CD4-positive, alpha-beta T cell (primary cell): ENCODE measurements at regions not wholly inside any gene's neighbourhood (a gene's known extent, or its start where the extent isn't known, plus 50 kb on each side); places are given as distances from the start of the nearest gene placed in this dataset.

Source experiments
- ATAC-seq: fragments of 200-7000 bp; cut with Tn5 transposase; one replicate; pipeline ENCODE4 v1.10.0; 2022; ENCODE audit warnings: mild to moderate bottlenecking; ENCODE audit not compliant: poor library complexity
- CTCF ChIA-PET: fragments of 350-600 bp; sonication (Branson Sonifier 250); formaldehyde crosslinking; loops from one replicate; lab custom pipeline; 2021; ENCODE audit warnings: antibody characterized with exemption, inconsistent platforms; lab: Charles Lee
- POLR2A ChIA-PET: fragments of 350-600 bp; sonication (Branson Sonifier 250); formaldehyde crosslinking; loops from one replicate; lab custom pipeline; 2021; ENCODE audit warnings: antibody characterized with exemption, inconsistent platforms; lab: Charles Lee
- DNase-seq, 14 experiments: peaks; one replicate each; pipeline ENCODE4 v3.0.0-alpha.2; 2013 to 2020; ENCODE audit warnings: mixed read lengths in 2 of 14
- H3K27ac ChIP-seq, 2 donors: one replicate each; pipeline versions ENCODE4 v1.5.1 to v1.7.0; 2013; ENCODE audit warnings: low read length in 2 of 2, low read depth in 1 of 2, mild to moderate bottlenecking in 1 of 2
- H3K27me3 ChIP-seq, 2 experiments: 1 replicate in 1 of 2; 2 replicates in 1 of 2; pipeline versions ENCODE4 v1.6.1 to v1.7.0; 2013; ENCODE audit warnings: low read length in 2 of 2, control low read depth in 1 of 2, mild to moderate bottlenecking in 1 of 2, moderate library complexity in 1 of 2; ENCODE audit not compliant: insufficient read depth in 2 of 2, control insufficient read depth in 1 of 2
- H3K36me3 ChIP-seq: one replicate; pipeline ENCODE4 v1.6.1; 2013; ENCODE audit warnings: low read length, control low read depth; ENCODE audit not compliant: insufficient read depth
- H3K4me1 ChIP-seq: one replicate; pipeline ENCODE4 v1.6.1; 2013; ENCODE audit warnings: low read length, control low read depth; ENCODE audit not compliant: insufficient read depth
- H3K4me3 ChIP-seq: one replicate; pipeline ENCODE4 v1.5.1; 2013; ENCODE audit warnings: mild to moderate bottlenecking, low read length, moderate library complexity
- H3K9me3 ChIP-seq, 2 experiments: 1 replicate in 1 of 2; 2 replicates in 1 of 2; pipeline versions ENCODE4 v1.6.1 to v1.7.0; 2013; ENCODE audit warnings: low read length in 2 of 2, mild to moderate bottlenecking in 2 of 2, control low read depth in 1 of 2, moderate library complexity in 1 of 2; ENCODE audit not compliant: control insufficient read depth in 1 of 2, insufficient read depth in 1 of 2
- H3K27ac Mint-ChIP-seq: one replicate; pipeline ENCODE4 v1.8.0; 2020; ENCODE audit warnings: mixed read lengths
- H3K27me3 Mint-ChIP-seq: one replicate; pipeline ENCODE4 v1.8.0; 2021; ENCODE audit warnings: mixed read lengths
- H3K36me3 Mint-ChIP-seq: one replicate; pipeline ENCODE4 v1.8.0; 2021; ENCODE audit warnings: low read depth, mixed read lengths
- H3K4me1 Mint-ChIP-seq: one replicate; pipeline ENCODE4 v1.8.0; 2021; ENCODE audit warnings: low read depth, mixed read lengths
- H3K4me3 Mint-ChIP-seq: one replicate; pipeline ENCODE4 v1.8.0; 2020; ENCODE audit warnings: mild to moderate bottlenecking, mixed read lengths
- H3K9me3 Mint-ChIP-seq: one replicate; pipeline ENCODE4 v1.8.0; 2020; ENCODE audit warnings: mixed read lengths
- intact Hi-C, 2 experiments: fragments of 100-400 bp; cut with DNase I in 1 of 2; cut with micrococcal nuclease in 1 of 2; formaldehyde crosslinking; loops; one replicate each; pipeline versions ENCODE4 v1.15.1 to v1.9.0; 2023 to 2025; cut with DNase I, micrococcal nuclease
- TF ChIP-seq, protein P1 (sequence below): fragments of 200-600 bp; IDR thresholded peaks from one replicate; pipeline ENCODE4 v1.8.0; 2022; ENCODE audit warnings: antibody characterized with exemption, mild to moderate bottlenecking

DNA sequence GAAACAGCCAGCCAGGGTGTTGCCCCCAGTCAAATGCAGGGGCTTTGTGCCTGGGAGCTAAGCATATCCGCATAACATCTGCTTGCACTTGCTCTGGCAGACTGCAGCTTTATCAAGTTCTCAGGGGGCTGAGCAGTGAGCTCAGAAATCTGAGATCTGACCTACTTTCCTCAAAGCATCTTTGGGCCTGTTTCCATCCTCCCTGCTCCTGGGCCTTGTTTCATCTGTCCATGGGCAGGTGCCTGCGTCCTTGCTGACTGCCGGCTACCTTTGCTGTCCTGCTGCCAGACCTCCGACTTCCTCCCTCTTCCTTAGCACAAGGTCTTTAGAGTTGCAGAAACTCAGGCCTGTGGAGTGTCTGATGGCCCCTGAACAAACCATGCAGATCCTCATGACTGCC lies 131.2 kb upstream of the B3GAT1 start:
- intact Hi-C loops, result no loop called here
- TF ChIP-seq, protein P1, sequence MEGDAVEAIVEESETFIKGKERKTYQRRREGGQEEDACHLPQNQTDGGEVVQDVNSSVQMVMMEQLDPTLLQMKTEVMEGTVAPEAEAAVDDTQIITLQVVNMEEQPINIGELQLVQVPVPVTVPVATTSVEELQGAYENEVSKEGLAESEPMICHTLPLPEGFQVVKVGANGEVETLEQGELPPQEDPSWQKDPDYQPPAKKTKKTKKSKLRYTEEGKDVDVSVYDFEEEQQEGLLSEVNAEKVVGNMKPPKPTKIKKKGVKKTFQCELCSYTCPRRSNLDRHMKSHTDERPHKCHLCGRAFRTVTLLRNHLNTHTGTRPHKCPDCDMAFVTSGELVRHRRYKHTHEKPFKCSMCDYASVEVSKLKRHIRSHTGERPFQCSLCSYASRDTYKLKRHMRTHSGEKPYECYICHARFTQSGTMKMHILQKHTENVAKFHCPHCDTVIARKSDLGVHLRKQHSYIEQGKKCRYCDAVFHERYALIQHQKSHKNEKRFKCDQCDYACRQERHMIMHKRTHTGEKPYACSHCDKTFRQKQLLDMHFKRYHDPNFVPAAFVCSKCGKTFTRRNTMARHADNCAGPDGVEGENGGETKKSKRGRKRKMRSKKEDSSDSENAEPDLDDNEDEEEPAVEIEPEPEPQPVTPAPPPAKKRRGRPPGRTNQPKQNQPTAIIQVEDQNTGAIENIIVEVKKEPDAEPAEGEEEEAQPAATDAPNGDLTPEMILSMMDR, result no peak
- Mint-ChIP-seq H3K4me1 (no peaks in the 10 kb centered on the region), H3K36me3 (no peaks in the 10 kb centered on the region), H3K27ac (no peak overlapping the region), H3K9me3 (no peaks in the 10 kb centered on the region), H3K27me3 (peaks cover 18% of the 10 kb centered on the region), H3K4me3 (no peak overlapping the region)
- no peak overlapping the region for H3K4me3 ChIP-seq
- CTCF ChIA-PET, result no interaction called here
- H3K36me3 ChIP-seq, result no peaks in the 10 kb centered on the region
- H3K27me3 ChIP-seq, result peaks cover 0 to 3% of the 10 kb centered on the region in 2 experiments
- H3K27ac ChIP-seq, result no peak overlapping the region
- peaks cover 0 to 12% of the 10 kb centered on the region in 2 experiments for H3K9me3 ChIP-seq
- H3K4me1 ChIP-seq, result no peaks in the 10 kb centered on the region
- DNase-seq, result no peak
- no peak for ATAC-seq
- POLR2A ChIA-PET, result interaction anchor here (0.6 kb wide), 1 partner anchor 789 kb away, joined by 3 read pairs; no protein-coding TSS in a partner anchor

DNA sequence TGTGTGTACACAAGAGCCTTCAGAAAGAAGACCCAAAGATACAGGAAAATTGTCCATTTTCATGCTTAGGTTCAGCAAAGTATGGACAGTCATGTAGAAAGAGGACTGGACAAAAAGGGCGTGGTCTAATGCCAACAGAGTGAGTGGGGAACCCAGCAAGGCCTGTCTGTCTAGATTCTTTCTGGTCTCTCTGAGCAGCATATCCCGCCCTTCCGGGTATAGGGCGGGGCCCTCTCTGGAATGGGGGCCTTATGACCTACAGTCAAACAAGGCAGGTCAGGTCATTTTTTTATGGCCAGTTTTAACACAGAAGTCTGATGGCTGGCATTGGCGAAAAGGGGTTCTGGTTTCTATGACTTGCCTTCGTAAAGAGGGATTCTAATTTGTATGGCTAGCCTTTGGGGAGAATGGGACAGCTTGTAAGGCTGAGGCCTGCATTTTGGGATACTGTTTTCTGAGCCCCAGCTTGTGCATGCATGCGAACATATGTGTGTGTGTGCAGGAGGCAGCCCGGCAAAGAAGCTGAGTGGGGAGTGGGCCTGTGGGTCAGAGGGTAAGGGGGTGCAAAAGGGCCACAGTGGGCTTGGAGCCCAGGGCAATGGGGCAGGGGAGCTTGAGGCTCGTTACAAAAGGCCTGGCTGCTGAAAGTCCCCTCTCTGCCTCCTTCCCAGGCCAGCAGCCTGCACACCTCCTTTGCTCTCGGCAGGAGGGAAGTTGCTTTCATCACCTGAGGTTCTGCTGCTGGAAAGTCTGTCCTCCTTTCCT lies 130.5 kb upstream of the B3GAT1 start:
- peak in 1 of 14 experiments; percentile 23 for DNase-seq
- POLR2A ChIA-PET, result interaction anchor here (0.6 kb wide), 1 partner anchor 788 kb away, joined by 3 read pairs; no protein-coding TSS in a partner anchor

DNA sequence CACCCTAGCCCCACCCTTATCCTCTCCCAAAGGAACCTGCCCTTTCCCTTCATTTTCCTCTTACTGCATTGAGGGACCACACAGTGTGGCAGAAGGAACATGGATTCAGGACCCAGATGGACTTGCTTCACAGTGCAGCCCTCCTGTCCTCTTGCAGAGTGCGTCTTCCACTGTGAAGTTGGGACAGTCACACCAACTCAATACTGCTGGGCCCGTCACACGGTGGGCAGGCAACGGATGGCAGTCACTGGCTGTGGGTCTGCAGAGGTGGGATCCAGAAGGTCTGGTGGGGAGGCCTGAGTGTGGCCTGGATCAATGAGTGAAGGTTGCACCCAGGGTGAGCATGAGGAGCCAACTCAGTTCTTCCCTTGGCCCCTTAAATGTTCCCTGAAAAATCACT lies 129.9 kb upstream of the B3GAT1 start:
- ATAC-seq, result no peak
- peaks cover 0 to 12% of the 10 kb centered on the region in 2 experiments for H3K9me3 ChIP-seq
- intact Hi-C loops, result no loop called here
- Mint-ChIP-seq H3K27me3 (peaks cover 26% of the 10 kb centered on the region), H3K4me3 (no peak overlapping the region), H3K36me3 (no peaks in the 10 kb centered on the region), H3K27ac (no peak overlapping the region), H3K4me1 (no peaks in the 10 kb centered on the region), H3K9me3 (no peaks in the 10 kb centered on the region)
- H3K4me3 ChIP-seq, result no peak overlapping the region
- POLR2A ChIA-PET, result no interaction called here
- TF ChIP-seq, protein P1, result no peak
- CTCF ChIA-PET, result interaction anchor here (0.7 kb wide), 1 partner anchor 30 kb away, joined by 3 read pairs; no protein-coding TSS in a partner anchor
- DNase-seq, result peak in 1 of 14 experiments; percentile 20
- H3K27ac ChIP-seq, result no peak overlapping the region
- no peaks in the 10 kb centered on the region for H3K4me1 ChIP-seq
- peaks cover 0 to 5% of the 10 kb centered on the region in 2 experiments for H3K27me3 ChIP-seq
- no peaks in the 10 kb centered on the region for H3K36me3 ChIP-seq

More for the DNA sequence above, 130.5 kb upstream of the B3GAT1 start:
- no peaks in the 10 kb centered on the region for H3K9me3 Mint-ChIP-seq
- ATAC-seq, result no peak
- intact Hi-C loops, result no loop called here
- H3K27me3 Mint-ChIP-seq, result peaks cover 22% of the 10 kb centered on the region
- TF ChIP-seq, protein P1, result no peak
- CTCF ChIA-PET, result no interaction called here
- no peaks in the 10 kb centered on the region for H3K4me1 Mint-ChIP-seq
- Histone ChIP-seq H3K27me3 (peaks cover 0 to 5% of the 10 kb centered on the region in 2 experiments), H3K4me1 (no peaks in the 10 kb centered on the region), H3K36me3 (no peaks in the 10 kb centered on the region), H3K9me3 (peaks cover 0 to 12% of the 10 kb centered on the region in 2 experiments), H3K4me3 (no peak overlapping the region), H3K27ac (no peak overlapping the region)
- H3K27ac Mint-ChIP-seq, result no peak overlapping the region
- H3K36me3 Mint-ChIP-seq, result no peaks in the 10 kb centered on the region
- no peak overlapping the region for H3K4me3 Mint-ChIP-seq
